SK-N-SH (cell line): ENCODE measurements at regions not wholly inside any gene's neighbourhood (a gene's known extent, or its start where the extent isn't known, plus 50 kb on each side); places are given as distances from the start of the nearest gene placed in this dataset.

ENCODE experiments used
- CTCF ChIA-PET: fragments of 300-600, 350-600 bp; formaldehyde crosslinking; extraction: SDS; loops from one replicate; lab custom pipeline; 2021; lab: Yijun Ruan, JAX
- POLR2A ChIA-PET: fragments of 350-600 bp; sonication (Branson Sonifier 250); formaldehyde crosslinking; extraction: SDS; loops from one replicate; lab custom pipeline; 2020; ENCODE audit warnings: antibody characterized with exemption, inconsistent platforms; lab: Yijun Ruan, JAX
- DNase-seq: peaks from one replicate; pipeline ENCODE4 v3.0.0; 2012
- H2AFZ ChIP-seq: fragments of 200-600 bp; sonication (generic); 2 replicates; pipeline ENCODE4 v1.8.1; 2016; ENCODE audit warnings: antibody characterized with exemption, mild to moderate bottlenecking, low read depth
- H3F3A ChIP-seq: fragments of 200-600 bp; sonication (generic); replicated peaks from 2 replicates; pipeline ENCODE3; 2016; ENCODE audit warnings: antibody characterized with exemption, mild to moderate bottlenecking; ENCODE audit not compliant: insufficient read depth
- H3K27ac ChIP-seq, 2 experiments: fragments of 200-500 bp in 1 of 2; fragments of 200-600 bp in 1 of 2; sonication (Bioruptor generic) in 1 of 2; sonication (generic), shearing (Covaris generic) in 1 of 2; 2 replicates each; pipeline versions ENCODE4 v1.5.1 to v1.6.1; 2014 to 2016; ENCODE audit warnings: low read depth in 2 of 2, inconsistent platforms in 1 of 2, low read length in 1 of 2, mild to moderate bottlenecking in 1 of 2, mixed read lengths in 1 of 2
- H3K27me3 ChIP-seq: fragments of 200-600 bp; sonication (generic), shearing (Covaris generic); 2 replicates; pipeline ENCODE4 v1.6.1; 2016; ENCODE audit warnings: mixed run types; ENCODE audit not compliant: insufficient read depth
- H3K36me3 ChIP-seq, 2 experiments: fragments of 200-500 bp in 1 of 2; fragments of 200-600 bp in 1 of 2; sonication (Bioruptor generic) in 1 of 2; sonication (generic) in 1 of 2; replicated peaks in 1 of 2; 2 replicates each; pipeline versions ENCODE3 to v1.5.1; 2014 to 2016; ENCODE audit warnings: low read length in 1 of 2, mild to moderate bottlenecking in 1 of 2; ENCODE audit not compliant: insufficient read depth in 2 of 2, control insufficient read depth in 1 of 2
- H3K4me1 ChIP-seq, 2 experiments: fragments of 200-500 bp in 1 of 2; fragments of 200-600 bp in 1 of 2; sonication (Bioruptor generic) in 1 of 2; sonication (generic), shearing (Covaris generic) in 1 of 2; 2 replicates each; pipeline versions ENCODE4 v1.5.1 to v1.6.1; 2014 to 2016; ENCODE audit warnings: low read depth in 1 of 2, low read length in 1 of 2, mixed run types in 1 of 2; ENCODE audit not compliant: insufficient read depth in 2 of 2, control insufficient read depth in 1 of 2
- H3K4me2 ChIP-seq: fragments of 200-600 bp; sonication (generic), shearing (Covaris generic); 2 replicates; pipeline ENCODE4 v1.6.1; 2017; ENCODE audit warnings: mixed run types
- H3K4me3 ChIP-seq, 2 experiments: fragments of 200-500 bp in 1 of 2; fragments of 200-600 bp in 1 of 2; sonication (Bioruptor generic) in 1 of 2; sonication (generic), shearing (Covaris generic) in 1 of 2; 2 replicates each; pipeline versions ENCODE4 v1.5.1 to v1.8.1; 2014 to 2016; ENCODE audit warnings: low read depth in 2 of 2, inconsistent platforms in 1 of 2, low read length in 1 of 2, mild to moderate bottlenecking in 1 of 2, mixed read lengths in 1 of 2, moderate library complexity in 1 of 2
- H3K79me2 ChIP-seq: fragments of 200-600 bp; sonication (generic); 2 replicates; pipeline ENCODE4 v1.8.1; 2017; ENCODE audit warnings: mild to moderate bottlenecking; ENCODE audit not compliant: insufficient read depth
- H3K9ac ChIP-seq: fragments of 200-600 bp; sonication (generic); 2 replicates; pipeline ENCODE4 v1.6.1; 2017; ENCODE audit warnings: mixed run types
- H3K9me2 ChIP-seq: fragments of 200-600 bp; sonication (generic); 2 replicates; pipeline ENCODE4 v1.6.1; 2017; ENCODE audit warnings: mixed run types
- H3K9me3 ChIP-seq: fragments of 200-600 bp; sonication (generic); 2 replicates; pipeline ENCODE4 v1.6.1; 2017; ENCODE audit warnings: mixed run types, mild to moderate bottlenecking, moderate library complexity
- H4K20me1 ChIP-seq: fragments of 200-600 bp; sonication (generic); 2 replicates; pipeline ENCODE4 v1.6.1; 2017; ENCODE audit warnings: mild to moderate bottlenecking, mixed run types; ENCODE audit not compliant: insufficient read depth
- CHD2 ChIP-seq: fragments of 150-350 bp; IDR thresholded peaks from 2 replicates; pipeline ENCODE4 v1.6.1; 2018; ENCODE audit warnings: low read length; ENCODE audit not compliant: partially characterized antibody
- EP300 ChIP-seq, 2 experiments: IDR thresholded peaks; 2 replicates each; pipeline versions ENCODE4 v1.4.0 to v1.6.1; 2012; ENCODE audit warnings: borderline replicate concordance in 1 of 2, low read depth in 1 of 2, low read length in 1 of 2
- FOSL2 ChIP-seq: IDR thresholded peaks from 2 replicates; pipeline ENCODE4 v1.4.0; 2012; ENCODE audit warnings: low read depth, mild to moderate bottlenecking, moderate library complexity, borderline replicate concordance
- FOXM1 ChIP-seq: IDR thresholded peaks from 2 replicates; pipeline ENCODE4 v1.4.0; 2012; ENCODE audit warnings: low read depth, mild to moderate bottlenecking
- JUND ChIP-seq: IDR thresholded peaks from 2 replicates; pipeline ENCODE4 v1.4.0; 2012
- MEF2A ChIP-seq: IDR thresholded peaks from 2 replicates; pipeline ENCODE4 v1.4.0; 2012; ENCODE audit warnings: low read depth, borderline replicate concordance
- MXI1 ChIP-seq: IDR thresholded peaks from 2 replicates; pipeline ENCODE4 v1.6.1; 2012; ENCODE audit warnings: mild to moderate bottlenecking, low read depth, low read length, improper control_type of control experiment
- NRF1 ChIP-seq: IDR thresholded peaks from 2 replicates; pipeline ENCODE4 v1.6.1; 2012; ENCODE audit warnings: low read depth, mild to moderate bottlenecking, low read length
- POLR2AphosphoS5 ChIP-seq: IDR thresholded peaks from 2 replicates; pipeline ENCODE4 v1.6.1; 2012; ENCODE audit warnings: low read depth, low read length
- RAD21 ChIP-seq: IDR thresholded peaks from 2 replicates; pipeline ENCODE4 v1.6.1; 2012; ENCODE audit warnings: mild to moderate bottlenecking, low read length
- RCOR1 ChIP-seq: fragments of 150-350 bp; IDR thresholded peaks from 2 replicates; pipeline ENCODE4 v1.6.1; 2017; ENCODE audit warnings: antibody characterized with exemption, low read length
- RFX5 ChIP-seq: IDR thresholded peaks from 2 replicates; pipeline ENCODE4 v1.6.1; 2012; ENCODE audit warnings: mild to moderate bottlenecking, improper control_type of control experiment, low read length
- RXRA ChIP-seq: IDR thresholded peaks from 2 replicates; pipeline ENCODE4 v1.4.0; 2012; ENCODE audit warnings: low read depth, mild to moderate bottlenecking, borderline replicate concordance
- SMC3 ChIP-seq: IDR thresholded peaks from 2 replicates; pipeline ENCODE4 v1.6.1; 2012; ENCODE audit warnings: low read depth, low read length, improper control_type of control experiment
- TAF1 ChIP-seq: IDR thresholded peaks from 2 replicates; pipeline ENCODE4 v1.6.1; 2012; ENCODE audit warnings: low read depth, mild to moderate bottlenecking, low read length, moderate library complexity, borderline replicate concordance
- TCF12 ChIP-seq: IDR thresholded peaks from 2 replicates; pipeline ENCODE4 v1.4.0; 2012
- TEAD4 ChIP-seq: IDR thresholded peaks from 2 replicates; pipeline ENCODE4 v1.4.0; 2012; ENCODE audit warnings: mild to moderate bottlenecking, borderline replicate concordance; ENCODE audit not compliant: insufficient read depth
- WGBS: methylation state at CpG from one replicate; pipeline ENCODE4 v1.1.6; 2017; ENCODE audit warnings: low lambda C conversion rate; 5-methylcytosine and 5-hydroxymethylcytosine counted together
- TF ChIP-seq, protein P1 (sequence below): fragments of 150-350 bp; IDR thresholded peaks from 2 replicates; pipeline ENCODE4 v1.6.1; 2017; ENCODE audit warnings: antibody characterized with exemption, low read length, low read depth, borderline replicate concordance
- TF ChIP-seq, protein P2 (sequence below): IDR thresholded peaks from 2 replicates; pipeline ENCODE4 v1.4.0; 2012; ENCODE audit warnings: low read depth
- TF ChIP-seq, protein P3 (sequence below): IDR thresholded peaks from 2 replicates; pipeline ENCODE4 v1.4.0; 2012; ENCODE audit warnings: low read depth, borderline replicate concordance

DNA sequence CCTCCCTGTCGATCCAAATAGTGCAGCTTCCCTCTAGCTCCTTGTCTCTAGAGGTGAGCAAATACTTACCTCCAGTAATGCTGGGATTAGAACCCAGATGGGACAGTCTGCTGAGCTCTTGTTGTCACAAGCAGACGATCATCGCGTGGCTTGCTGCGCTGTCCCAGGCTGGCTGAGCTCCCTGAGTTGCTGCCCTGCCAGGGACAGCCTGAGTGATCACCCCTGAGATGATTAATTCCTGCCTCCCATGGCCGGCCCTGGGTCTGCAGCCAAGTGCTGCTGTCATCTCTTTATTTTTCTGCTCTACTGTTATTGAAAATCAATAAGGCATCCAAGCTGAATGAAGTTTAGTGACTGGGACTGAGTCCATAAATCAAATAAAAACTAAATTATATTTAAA lies 94.0 kb upstream of the ALDH1B1 start:
- H3K9me2 ChIP-seq = no peaks in the 10 kb centered on the region
- no peak overlapping the region for H3K4me3 ChIP-seq
- no peak overlapping the region for H3K9ac ChIP-seq
- peaks cover 0 to 14% of the 10 kb centered on the region in 2 experiments; a peak in 2 of 4 replicates for H3K4me1 ChIP-seq
- H3K79me2 ChIP-seq = no peaks in the 10 kb centered on the region
- H3K36me3 ChIP-seq = no peaks in the 10 kb centered on the region
- H3F3A ChIP-seq = no peaks in the 10 kb centered on the region
- H4K20me1 ChIP-seq = no peaks in the 10 kb centered on the region
- WGBS = 72% methylated on average over 6 of the region's 6 CpGs
- DNase-seq = no peak
- ChIA-PET CTCF (interaction anchor here (0.8 to 2.3 kb wide), 5 partner anchors 10 to 385 kb away, joined by 3 to 5 read pairs (median 3); no protein-coding TSS in a partner anchor), POLR2A (no interaction called here)
- H3K4me2 ChIP-seq = no peak overlapping the region
- H3K9me3 ChIP-seq = no peaks in the 10 kb centered on the region
- H3K27me3 ChIP-seq = peaks cover 6% of the 10 kb centered on the region; the same call in 1 of the 2 replicates
- no peak overlapping the region for H3K27ac ChIP-seq
- H2AFZ ChIP-seq = no peak overlapping the region
- TF ChIP-seq, protein P1, sequence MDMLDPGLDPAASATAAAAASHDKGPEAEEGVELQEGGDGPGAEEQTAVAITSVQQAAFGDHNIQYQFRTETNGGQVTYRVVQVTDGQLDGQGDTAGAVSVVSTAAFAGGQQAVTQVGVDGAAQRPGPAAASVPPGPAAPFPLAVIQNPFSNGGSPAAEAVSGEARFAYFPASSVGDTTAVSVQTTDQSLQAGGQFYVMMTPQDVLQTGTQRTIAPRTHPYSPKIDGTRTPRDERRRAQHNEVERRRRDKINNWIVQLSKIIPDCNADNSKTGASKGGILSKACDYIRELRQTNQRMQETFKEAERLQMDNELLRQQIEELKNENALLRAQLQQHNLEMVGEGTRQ = no peak
- no peak for TF ChIP-seq RAD21

DNA sequence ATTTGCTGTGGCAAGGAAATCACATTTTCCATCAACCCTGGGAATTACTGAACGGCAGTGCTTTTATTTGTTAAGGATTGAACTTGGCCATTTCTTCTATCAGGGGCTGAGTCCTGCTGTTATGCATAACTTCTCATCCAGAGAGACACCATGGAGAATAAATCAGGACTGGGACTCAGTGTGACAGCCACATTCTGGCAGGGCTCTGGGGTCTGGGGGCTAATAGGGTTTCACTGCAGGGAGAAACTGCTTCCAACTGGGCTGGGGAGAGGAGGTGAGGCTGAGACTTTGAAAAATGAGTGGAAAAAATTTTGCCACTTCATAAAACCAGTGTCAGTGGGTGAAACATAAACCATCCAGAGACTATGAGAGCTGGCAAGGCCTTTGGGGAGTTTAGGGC lies 95.7 kb upstream of the ALDH1B1 start:
- no peaks in the 10 kb centered on the region; the same call in 1 of the 2 replicates for H3K27me3 ChIP-seq
- H3K27ac ChIP-seq = no peak overlapping the region
- H3K9me2 ChIP-seq = no peaks in the 10 kb centered on the region
- H2AFZ ChIP-seq = no peak overlapping the region
- H3K9ac ChIP-seq = no peak overlapping the region
- H3K36me3 ChIP-seq = no peaks in the 10 kb centered on the region
- no peak overlapping the region for H3K4me3 ChIP-seq
- ChIA-PET CTCF (no interaction called here), POLR2A (no interaction called here)
- no peak for DNase-seq
- H3F3A ChIP-seq = no peaks in the 10 kb centered on the region
- WGBS = 31% methylated on average over 1 of the region's 1 CpG
- H3K79me2 ChIP-seq = no peaks in the 10 kb centered on the region
- TF ChIP-seq CHD2 (no peak), TEAD4 (no peak), MEF2A (no peak), SMC3 (no peak), MXI1 (no peak)
- H3K4me1 ChIP-seq = peaks cover 0 to 25% of the 10 kb centered on the region in 2 experiments; a peak in 2 of 4 replicates
- no peak overlapping the region for H3K4me2 ChIP-seq
- H3K9me3 ChIP-seq = no peaks in the 10 kb centered on the region
- H4K20me1 ChIP-seq = no peaks in the 10 kb centered on the region

DNA sequence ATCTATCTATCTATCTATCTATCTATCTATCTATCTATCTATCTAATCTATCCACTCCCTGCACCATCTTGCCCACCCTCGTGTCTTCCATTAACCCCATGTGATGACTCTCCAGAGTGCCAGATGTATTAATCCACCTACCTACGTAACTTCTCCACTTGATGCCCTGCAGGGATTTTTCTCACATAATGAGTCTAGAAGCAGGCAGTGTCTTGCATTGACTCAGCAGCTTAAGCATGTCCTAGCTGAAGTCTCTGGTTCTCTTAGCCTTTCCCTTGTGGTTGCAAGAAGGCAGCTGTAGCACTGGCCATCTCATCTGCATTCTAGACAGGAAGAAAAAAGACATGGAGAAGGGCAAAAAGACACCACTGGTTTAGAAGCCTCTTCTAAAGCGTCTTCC lies 96.7 kb upstream of the ALDH1B1 start:
- DNase-seq = no peak
- no peaks in the 10 kb centered on the region for H3F3A ChIP-seq
- no peak overlapping the region for H3K4me3 ChIP-seq
- H3K4me2 ChIP-seq = no peak overlapping the region
- H3K27ac ChIP-seq = no peak overlapping the region
- H2AFZ ChIP-seq = no peak overlapping the region
- peaks cover 0 to 25% of the 10 kb centered on the region in 2 experiments; a peak in 2 of 4 replicates for H3K4me1 ChIP-seq
- H4K20me1 ChIP-seq = no peaks in the 10 kb centered on the region
- no peaks in the 10 kb centered on the region for H3K79me2 ChIP-seq
- no peaks in the 10 kb centered on the region for H3K36me3 ChIP-seq
- ChIA-PET POLR2A (no interaction called here), CTCF (no interaction called here)
- no peaks in the 10 kb centered on the region for H3K9me3 ChIP-seq
- H3K9ac ChIP-seq = no peak overlapping the region
- 50% methylated on average over 3 of the region's 3 CpGs for WGBS
- H3K27me3 ChIP-seq = no peaks in the 10 kb centered on the region; the same call in 1 of the 2 replicates
- no peaks in the 10 kb centered on the region for H3K9me2 ChIP-seq
- TF ChIP-seq NRF1 (no peak), RCOR1 (no peak), FOSL2 (no peak), EP300 (IDR thresholded peaks at IDR 0.05; ENCODE audit: borderline replicate concordance in 1 of 2, low read depth in 1 of 2, low read length in 1 of 2) (no peak), FOXM1 (no peak), RFX5 (no peak), TCF12 (no peak), RXRA (no peak), TAF1 (no peak), POLR2AphosphoS5 (no peak), JUND (no peak), SMC3 (no peak)
- TF ChIP-seq, protein P2, sequence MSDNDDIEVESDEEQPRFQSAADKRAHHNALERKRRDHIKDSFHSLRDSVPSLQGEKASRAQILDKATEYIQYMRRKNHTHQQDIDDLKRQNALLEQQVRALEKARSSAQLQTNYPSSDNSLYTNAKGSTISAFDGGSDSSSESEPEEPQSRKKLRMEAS = no peak
- TF ChIP-seq, protein P3, sequence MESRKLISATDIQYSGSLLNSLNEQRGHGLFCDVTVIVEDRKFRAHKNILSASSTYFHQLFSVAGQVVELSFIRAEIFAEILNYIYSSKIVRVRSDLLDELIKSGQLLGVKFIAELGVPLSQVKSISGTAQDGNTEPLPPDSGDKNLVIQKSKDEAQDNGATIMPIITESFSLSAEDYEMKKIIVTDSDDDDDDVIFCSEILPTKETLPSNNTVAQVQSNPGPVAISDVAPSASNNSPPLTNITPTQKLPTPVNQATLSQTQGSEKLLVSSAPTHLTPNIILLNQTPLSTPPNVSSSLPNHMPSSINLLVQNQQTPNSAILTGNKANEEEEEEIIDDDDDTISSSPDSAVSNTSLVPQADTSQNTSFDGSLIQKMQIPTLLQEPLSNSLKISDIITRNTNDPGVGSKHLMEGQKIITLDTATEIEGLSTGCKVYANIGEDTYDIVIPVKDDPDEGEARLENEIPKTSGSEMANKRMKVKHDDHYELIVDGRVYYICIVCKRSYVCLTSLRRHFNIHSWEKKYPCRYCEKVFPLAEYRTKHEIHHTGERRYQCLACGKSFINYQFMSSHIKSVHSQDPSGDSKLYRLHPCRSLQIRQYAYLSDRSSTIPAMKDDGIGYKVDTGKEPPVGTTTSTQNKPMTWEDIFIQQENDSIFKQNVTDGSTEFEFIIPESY = no peak
- TF ChIP-seq, protein P1 = no peak
